SIG-M5 treated with dmso at 0.1 percent for 504 hours (cell line): ENCODE measurements at regions not wholly inside any gene's neighbourhood (a gene's known extent, or its start where the extent isn't known, plus 50 kb on each side); places are given as distances from the start of the nearest gene placed in this dataset.

ENCODE experiments used
- DNase-seq: peaks from one replicate; lab custom pipeline; 2025; ENCODE audit not compliant: unreplicated experiment; lab: John Stamatoyannopoulos, UW

DNA sequence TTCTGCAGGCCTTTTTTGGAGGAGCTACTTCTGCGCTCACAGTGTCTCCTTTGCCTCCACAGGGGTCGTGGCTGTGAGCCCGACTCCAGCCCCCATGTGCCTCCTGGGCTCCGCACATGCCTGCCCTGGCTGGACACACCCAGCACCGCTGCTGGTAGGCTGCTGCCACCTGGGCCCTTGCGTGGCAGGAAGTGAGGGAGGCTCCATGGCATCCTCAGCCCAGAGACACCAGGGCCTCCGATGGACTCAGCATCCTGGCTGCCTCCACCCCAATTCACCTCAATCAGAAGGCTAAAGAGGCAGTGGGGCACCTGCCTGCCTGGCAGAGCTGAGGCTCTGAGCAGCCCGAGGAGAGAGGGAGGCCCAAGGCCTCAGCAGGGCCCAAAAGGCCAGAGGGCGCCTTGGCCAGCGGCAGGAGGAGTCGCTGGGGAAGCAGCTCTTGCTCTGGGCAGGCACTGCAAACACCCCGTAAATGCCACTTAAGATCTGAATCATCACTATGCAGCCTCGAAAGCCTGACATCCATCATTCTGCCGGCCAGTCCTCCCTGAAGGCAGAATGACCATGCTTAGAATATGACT is 68.3 kb upstream of the OTOS start:
- DNase-seq = no peak

DNA sequence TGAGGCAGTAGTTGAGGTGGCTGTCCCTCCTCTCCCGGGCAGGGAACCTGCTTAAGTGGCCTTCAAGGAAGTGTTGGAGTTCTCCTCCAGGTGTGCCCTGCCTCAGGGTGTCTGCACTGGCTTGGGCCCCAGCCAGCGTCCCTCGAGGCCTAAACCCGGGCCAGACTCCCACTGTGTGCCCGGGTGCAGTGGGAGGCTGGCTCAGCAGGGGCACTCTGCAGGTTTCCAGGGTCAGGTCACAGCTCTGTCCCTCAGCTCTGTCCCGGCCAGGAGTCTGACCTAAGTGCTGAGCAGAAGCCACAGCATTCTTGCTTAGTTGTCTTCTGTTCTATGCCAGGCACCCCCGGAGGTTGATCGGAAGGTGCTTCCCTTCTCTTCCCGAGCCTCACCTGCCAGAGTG is 69.0 kb upstream of the OTOS start:
- DNase-seq = no peak

DNA sequence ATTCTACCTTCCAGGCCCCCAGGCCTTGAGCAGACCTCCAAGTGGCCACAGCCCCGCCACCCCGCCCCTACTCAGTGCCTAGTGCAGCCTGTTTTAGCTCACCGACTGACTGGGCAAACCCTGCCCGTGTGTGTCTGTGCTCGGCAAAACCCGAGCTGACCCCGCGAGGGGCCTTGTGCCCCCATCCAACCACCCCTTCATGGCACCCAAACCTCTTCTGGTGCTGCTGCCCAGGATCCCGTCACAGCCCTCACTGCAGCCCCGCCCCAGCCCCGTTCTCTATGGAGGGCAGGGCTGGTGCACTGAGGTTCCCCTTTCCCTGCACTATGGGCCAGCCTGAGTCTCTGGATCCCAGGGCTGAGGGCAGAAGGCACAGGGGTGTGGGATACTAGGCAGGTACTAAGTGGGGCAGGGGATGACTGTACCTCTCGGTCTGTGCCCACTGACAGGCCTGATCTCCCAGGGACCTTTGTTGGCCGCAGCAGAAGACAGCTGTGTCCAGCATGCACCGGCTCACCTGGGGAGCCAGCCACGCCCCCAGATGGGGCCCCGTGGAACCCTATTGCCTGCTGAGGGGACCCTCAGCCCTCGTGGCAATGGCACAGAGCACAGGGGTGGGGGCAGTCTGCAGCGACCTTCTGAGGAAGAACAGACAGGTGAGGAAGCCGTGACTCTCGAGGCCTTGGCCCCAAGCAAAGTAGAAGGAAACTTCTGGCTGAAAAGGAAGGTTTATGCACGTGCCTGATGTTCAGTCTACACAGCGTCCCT is 69.9 kb upstream of the OTOS start:
- DNase-seq = no peak

DNA sequence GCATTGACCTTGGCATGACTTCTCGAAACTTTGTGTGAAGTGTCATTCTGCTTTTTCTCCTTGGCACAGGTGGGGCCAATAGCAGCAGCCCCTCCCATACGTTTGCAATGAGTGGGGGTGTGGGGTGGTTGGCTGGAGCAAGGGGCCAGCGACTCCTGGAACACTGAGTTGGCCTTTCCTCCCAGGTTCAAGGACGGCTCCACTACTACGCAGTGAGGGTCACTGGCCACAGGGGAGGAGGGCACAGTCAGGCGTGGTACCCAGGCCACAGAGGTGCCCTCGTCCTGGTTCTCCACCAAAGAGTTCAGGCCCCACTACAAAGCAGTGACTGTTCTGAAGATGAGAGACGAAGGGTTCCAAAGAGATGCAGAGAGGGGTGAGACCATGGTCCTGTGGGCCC is 70.6 kb upstream of the OTOS start:
- DNase-seq = no peak

DNA sequence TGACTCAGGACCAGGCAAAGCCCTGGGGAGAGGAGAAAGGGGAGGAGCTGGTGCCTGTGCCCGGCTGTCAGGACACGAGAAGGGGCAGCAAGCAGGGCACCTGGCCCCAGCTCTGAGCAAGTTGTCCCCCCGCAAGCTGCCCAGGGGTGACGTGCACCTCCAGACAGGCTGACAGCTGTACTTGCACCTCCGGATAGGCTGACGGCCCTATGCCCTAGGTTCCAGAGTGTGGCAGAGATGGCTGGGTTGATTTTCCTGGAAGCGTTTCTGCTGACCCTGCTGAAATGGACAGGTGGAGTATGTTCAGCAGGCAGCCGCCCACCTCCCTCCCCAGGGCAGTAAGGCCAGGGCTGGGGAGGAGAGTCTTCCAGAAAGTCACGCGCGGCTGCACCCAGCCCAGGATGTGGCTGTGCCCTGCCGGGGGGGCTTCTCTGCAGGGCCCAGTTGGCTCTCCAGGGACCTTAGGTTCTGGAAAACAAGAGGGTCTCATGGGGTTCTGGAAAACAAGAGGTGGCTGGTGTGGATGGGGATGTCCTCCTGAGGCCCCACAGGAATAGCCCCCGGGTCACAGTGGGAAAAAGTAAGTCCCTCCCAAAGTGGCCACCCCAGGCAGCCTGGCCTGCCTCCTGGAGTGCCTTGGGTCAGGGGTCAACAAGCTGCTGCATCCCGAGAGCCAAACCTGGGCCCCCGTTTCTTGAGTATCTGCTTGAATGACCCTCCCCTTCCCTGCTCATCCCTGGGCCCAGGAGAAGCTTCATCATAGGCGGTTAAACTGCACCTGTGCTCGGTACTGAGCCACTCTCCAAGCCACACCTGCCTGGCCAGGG is 71.4 kb upstream of the OTOS start:
- DNase-seq = no peak

DNA sequence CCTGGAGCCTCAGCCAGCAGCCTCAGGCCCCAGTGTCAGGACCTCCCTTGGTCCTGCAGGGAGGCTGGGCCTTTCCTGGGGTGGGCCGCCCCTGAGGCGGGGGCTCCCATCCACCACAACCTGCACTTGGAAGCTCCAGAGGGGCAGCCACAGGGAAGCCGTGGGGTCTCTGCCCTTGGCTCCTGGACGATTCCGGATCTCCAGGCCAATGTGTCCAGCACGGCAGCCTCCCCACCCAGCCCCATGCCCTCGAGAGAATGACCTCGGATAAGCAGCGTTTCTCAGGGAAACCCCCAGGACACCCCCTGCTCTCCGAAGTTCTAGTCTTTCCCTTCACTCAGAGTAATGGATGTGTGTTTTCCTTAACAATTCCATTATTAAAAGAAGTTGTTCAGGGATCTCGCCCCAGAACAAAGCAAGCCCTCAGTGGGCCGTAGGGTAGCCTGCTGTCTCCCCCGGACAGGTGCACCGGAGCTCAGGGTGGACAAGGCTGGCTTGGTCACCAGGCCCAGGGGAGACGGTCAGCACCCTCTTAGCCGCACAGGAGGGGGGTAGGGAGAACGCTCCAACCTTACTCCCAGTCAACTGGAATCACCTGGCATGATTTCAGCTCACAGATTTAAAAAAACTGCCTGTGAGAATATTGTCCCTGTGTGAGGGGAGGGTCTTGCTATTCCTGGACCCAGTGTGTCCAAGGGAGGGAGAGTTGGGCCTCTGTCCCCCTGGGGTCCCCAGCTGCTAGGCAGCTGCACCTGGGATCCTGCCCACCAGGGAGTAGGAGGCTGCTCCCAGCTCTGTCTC is 72.2 kb upstream of the OTOS start:
- DNase-seq = no peak

DNA sequence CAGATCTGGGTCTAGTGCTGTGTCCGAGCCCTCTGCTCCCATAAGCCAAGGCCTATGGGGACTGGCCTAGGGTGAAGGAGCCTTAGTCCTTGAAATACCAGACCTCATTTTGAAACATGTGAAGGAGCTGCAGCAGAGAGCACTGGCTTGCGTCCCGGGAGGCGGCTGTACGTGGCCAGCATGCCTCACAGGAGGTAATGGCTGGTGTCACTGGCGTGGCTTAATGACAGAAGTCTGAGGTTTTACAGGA is 72.7 kb upstream of the OTOS start:
- DNase-seq = no peak

DNA sequence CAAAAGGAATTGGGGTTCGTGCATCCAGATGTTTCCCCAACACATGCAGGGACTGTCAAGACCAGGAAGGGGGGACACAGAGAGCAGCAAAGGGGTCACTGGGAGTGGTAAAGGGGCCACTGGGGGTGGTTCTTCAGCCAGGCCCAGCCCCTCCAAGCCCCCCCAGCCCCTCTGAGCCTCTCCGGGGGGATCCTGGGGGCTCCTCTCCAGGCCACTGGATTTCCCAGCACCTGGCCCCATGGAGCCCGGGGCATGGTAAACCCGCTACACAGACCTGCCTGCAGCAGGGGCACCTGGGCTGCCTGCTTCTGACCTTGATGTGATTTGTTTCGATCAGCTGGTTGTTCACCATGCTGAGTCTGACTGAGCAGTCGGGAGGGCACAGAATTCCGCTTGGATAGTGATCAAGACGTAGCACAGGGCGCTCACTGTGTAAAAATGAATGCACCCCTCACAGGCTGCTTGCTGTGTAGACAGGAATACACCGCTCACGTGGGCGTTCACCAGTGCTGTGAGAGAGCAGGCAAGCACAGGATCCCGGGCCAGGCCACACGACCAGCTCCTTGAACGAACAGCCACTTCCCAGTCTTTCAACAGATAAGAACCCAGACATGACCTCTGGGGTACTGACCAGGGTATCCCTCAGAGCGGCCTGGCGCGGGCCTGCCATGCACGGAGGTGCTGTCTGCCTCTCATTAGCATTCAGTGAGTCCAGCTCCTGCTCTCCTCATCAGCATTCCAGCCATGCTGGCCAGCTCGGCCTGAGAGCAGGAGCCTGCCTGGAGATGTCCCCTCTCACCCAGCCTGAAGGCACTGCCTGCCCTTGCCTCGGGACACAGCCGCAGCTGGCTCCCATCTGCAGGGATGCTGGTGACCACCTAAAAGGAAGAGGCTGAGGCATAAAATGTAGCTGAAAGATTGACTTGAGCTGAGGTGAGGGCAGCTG is 73.3 kb upstream of the OTOS start:
- DNase-seq = no peak

DNA sequence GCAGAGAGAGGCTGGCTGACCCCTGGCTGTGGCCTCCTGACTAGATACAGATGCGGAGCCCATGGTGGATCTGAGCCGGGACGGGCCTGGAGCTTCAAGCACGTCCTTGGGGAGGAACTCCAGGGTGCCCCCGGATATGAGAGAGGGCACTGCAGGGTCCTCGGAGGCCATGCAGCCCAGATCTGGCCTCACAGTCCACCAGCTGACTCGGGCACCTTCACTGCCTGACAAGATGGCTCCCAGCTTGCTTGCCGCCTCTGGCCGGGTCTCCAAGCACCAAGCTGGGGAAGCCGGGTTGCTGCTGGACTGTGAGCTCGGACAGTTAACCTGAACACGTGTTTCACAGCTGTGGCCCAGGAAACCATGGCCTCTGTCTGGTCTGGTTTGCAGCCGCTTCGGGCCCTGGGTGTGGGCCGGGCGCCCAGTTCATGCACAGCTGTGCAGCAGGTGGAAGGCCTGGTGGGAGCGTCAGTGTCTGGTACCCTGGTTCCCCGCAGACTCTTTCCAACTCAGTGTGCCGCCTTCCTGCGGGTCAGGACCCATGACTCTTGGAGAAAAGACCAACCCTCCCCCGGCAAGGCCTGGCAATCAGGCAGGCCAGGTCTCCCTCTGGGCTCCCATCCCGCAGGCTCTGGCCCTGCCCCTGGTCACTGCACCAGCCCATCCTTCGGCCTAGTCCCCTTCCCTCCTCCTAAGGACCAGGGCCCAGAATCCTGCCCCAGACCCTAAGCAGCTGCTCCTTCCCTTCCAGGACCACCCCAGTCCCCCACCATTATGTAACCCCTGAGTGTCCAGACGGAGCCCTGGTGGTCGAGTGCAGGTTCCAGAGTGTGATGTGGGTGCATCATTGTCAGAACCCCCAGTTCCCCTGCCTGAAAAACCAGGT is 74.6 kb upstream of the OTOS start:
- DNase-seq = no peak

DNA sequence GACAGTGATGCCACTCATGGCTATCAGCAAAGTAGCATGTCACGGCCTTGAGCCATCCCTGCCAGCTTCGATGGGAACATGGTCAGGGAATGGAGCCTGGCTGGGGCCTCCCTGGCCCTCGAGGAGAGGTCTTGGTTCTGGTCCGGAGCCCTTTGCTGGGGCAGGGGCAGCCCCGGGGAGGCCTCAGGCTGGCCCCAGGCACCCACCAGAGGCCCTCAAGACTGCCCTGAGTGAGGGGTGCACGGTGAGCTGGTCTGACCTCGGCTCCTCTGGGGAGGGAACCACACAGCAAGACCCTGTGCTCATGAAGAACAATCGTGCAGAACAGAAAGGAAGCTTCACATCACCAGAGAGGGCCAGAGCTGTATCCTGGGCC is 75.2 kb upstream of the OTOS start:
- no peak for DNase-seq

DNA sequence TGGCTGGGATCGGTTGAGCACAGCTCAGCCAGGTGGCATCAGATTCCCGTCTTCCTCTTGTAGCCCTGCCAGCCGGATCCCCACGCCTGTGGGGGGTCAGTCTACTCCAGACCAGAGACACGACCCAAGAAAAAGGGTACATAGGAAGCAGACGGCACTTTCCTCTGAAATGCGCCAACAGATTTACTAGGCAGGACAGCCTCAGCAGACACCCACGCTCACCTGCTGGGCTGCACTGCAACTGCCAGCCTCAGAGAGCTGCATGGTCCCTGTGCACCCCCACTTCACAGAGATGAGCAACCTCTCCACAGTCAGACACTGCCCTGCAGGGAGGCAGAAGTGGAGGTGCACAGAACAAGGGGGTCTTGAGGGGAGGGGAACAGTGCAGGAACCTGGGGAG is 75.7 kb upstream of the OTOS start:
- no peak for DNase-seq

DNA sequence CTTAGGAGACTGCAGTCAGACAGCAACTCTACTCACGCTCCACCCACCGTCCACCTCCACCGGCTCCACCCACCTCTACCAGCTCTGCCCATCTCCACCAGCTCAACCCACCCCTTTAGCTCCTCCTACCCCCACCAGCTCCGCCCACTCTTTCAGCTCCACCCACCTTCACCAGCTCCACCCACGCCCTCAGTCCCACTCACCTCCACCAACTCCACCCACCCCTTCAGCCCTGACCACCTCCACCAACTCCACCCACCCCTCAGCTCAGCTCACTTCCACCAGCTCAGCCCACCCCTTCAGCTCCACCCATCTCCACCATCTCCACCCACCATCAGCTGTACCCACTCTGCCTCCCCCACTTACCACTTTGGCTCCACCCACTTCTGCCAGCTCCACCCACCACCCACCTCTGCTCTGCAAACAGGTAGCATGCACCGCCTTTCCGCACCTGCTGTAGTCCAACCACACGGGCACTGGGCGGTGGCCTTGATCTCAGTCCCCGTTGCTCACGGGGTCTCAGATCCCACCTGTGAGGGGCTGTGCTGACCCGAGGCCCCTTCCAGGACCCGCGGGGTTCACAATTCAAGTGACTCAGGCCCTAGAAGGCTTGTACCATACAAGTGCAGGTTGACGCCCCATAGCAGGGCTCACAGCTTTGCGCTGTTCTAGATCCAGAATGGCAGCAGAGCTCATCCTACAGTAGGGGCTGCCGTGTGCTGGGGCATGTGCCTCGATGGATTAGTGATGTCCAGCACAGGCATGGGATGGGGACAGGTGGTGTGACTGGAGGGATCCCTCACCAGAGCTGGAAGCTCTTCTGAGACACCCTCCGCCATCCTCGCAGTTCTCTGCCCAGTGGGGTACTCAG is 77.2 kb upstream of the OTOS start:
- peak; percentile 27 for DNase-seq

DNA sequence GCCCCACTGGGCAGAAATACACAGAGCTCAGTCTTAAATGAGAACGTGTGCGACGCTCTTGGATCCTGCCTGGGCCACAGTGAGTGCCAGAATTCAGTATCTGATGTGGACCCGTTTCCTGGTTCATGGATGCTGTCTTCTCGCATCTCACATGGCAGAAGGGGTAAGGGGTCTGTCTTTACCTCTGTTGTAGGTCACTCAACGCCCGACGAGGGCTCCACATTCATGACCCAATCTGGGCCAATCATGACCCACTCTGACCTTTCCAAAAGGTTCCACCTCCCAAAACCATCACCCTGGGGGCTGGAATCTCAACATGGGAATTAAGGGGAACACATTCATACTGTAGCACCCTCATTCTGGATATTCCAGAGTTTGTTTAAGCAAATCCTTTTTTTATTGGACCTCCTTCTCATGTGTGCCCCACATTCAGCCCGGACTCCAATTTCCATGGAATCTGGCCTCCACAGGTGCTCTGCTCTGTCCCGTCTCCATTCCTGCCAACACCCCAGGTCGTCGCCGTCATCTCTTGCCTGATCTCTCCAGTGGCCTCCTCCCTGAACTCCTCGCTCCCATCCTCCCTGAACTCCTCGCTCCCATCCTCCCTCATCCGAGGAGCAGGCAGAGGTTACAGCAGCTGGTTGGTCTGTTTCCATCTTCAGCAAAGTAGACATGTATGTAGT is 78.9 kb upstream of the OTOS start:
- no peak for DNase-seq

DNA sequence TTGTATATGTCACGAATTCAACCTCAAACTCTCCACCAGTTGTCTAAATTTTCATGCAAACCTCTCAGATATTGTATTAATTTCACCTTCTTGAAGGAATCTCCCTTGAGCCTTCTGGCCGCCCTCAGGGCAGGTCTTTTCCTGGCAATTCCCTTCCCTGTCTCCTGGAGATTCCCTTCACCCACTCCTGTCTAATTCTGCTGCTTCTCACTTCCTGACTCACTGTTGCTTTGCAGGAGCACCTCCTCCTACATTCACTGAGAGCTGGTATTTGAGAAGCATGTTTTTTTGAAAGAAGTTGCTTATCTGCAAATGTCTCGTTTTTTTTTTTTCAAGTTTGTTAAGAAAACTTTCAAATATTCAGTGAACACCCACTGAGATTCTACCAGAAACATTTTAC is 79.9 kb upstream of the OTOS start:
- no peak for DNase-seq

DNA sequence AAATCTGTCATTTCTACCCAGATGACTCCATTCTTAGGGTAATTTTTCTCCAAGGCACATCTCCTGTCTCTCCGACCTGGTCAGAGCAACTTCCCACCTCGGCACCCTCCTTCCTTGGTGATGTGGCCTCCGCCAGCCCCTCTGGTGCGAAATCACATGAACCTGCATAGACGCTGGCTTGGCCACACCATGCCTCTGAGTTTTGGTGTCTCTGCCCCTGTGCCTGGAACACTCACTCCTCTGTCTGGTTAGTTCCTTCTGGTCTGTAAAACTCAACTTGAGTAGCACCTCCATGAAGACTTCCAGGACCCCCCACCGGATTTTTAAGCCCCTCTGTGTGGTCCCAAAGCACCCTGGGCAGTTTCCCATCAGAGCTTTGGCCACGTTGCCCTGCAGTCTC is 83.2 kb upstream of the OTOS start:
- DNase-seq = no peak

DNA sequence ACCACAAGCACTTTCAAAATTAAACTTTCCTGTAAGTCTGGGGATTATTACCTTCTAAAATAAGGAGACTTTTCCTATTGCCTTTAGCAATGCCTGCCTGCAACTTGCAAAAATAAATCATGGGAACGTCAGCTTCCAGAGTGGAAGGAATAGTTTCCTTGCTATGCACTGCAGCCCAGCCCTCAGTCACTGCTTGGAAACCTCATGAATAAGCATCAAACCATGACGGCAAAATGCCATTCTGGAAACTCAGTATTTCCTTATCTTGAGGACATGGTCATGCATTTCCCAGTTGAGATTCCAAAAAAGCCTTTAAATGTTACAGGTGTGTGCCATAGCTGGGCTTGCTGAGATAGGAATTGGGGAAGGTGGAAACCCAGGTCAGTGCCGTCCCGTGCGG is 84.2 kb upstream of the OTOS start:
- DNase-seq = no peak

DNA sequence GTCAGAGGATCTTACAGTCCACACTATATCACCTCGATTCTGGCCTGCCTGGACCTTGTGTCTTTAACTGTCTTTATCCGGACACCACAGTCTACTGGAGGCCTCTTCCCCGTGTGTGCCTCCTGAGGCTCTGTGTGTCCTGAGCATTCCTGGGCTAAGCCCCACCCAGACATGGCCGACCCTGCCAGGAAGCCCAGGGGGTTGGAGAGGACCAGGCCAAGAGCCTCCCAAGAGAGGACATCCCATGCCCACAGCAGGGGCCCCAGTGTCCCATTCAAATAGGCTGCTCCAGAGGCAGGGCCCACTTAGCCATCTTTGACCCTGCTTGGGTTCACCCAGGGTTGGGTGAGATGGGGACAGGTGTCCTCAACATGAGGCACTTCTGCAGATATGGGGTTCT is 84.7 kb upstream of the OTOS start:
- DNase-seq = no peak
